Natural killer cell (primary cell): ENCODE measurements at regions not wholly inside any gene's neighbourhood (a gene's known extent, or its start where the extent isn't known, plus 50 kb on each side); places are given as distances from the start of the nearest gene placed in this dataset.

Experiments used
- ATAC-seq, 3 donors: fragments of 150-1000 bp in 2 of 3; fragments of 200-7000 bp in 1 of 3; cut with Tn5 transposase; 1 replicate in 1 of 3; 2 replicates in 2 of 3; pipeline ENCODE4 v1.10.0; 2021; ENCODE audit warnings: mild to moderate bottlenecking in 2 of 3, moderate library complexity in 2 of 3
- DNase-seq, 2 donors: peaks; one replicate each; pipeline versions ENCODE4 v3.0.0 to v3.0.0-alpha.2; 2013 to 2021; ENCODE audit warnings: mixed read lengths in 1 of 2
- H3K27ac ChIP-seq: one replicate; pipeline ENCODE4 v1.5.1; 2013; ENCODE audit warnings: mild to moderate bottlenecking, low read length
- H3K27me3 ChIP-seq: one replicate; pipeline ENCODE4 v1.6.1; 2013; ENCODE audit warnings: low read length; ENCODE audit not compliant: control insufficient read depth, insufficient read depth
- H3K36me3 ChIP-seq: one replicate; pipeline ENCODE4 v1.6.1; 2013; ENCODE audit warnings: low read length; ENCODE audit not compliant: control insufficient read depth, insufficient read depth
- H3K4me1 ChIP-seq: one replicate; pipeline ENCODE4 v1.6.1; 2013; ENCODE audit warnings: low read length; ENCODE audit not compliant: control insufficient read depth, insufficient read depth
- H3K4me3 ChIP-seq: one replicate; pipeline ENCODE4 v1.5.1; 2013; ENCODE audit warnings: low read length
- H3K9me3 ChIP-seq: one replicate; pipeline ENCODE4 v1.6.1; 2013; ENCODE audit warnings: low read length; ENCODE audit not compliant: control insufficient read depth, insufficient read depth
- H3K27ac Mint-ChIP-seq, 2 donors: one replicate each; pipeline ENCODE4 v1.8.0; 2022; ENCODE audit warnings: mild to moderate bottlenecking in 2 of 2, mixed read lengths in 2 of 2, moderate library complexity in 1 of 2
- H3K27me3 Mint-ChIP-seq, 2 donors: one replicate each; pipeline ENCODE4 v1.8.0; 2022; ENCODE audit warnings: low read depth in 2 of 2, mixed read lengths in 2 of 2
- H3K36me3 Mint-ChIP-seq: one replicate; pipeline ENCODE4 v1.8.0; 2022; ENCODE audit warnings: mixed read lengths
- H3K4me1 Mint-ChIP-seq, 2 donors: one replicate each; pipeline ENCODE4 v1.8.0; 2022; ENCODE audit warnings: mixed read lengths in 2 of 2
- H3K4me3 Mint-ChIP-seq: one replicate; pipeline ENCODE4 v1.8.0; 2022; ENCODE audit warnings: mild to moderate bottlenecking, moderate library complexity, mixed read lengths
- H3K9me3 Mint-ChIP-seq, 2 donors: one replicate each; pipeline ENCODE4 v1.8.0; 2022; ENCODE audit warnings: mixed read lengths in 2 of 2
- WGBS: methylation state at CpG from one replicate; pipeline ENCODE4 v1.1.7; 2013; ENCODE audit warnings: missing lambda C conversion rate; ENCODE audit not compliant: insufficient coverage; 5-methylcytosine and 5-hydroxymethylcytosine counted together
- intact Hi-C: fragments of 100-400 bp; cut with micrococcal nuclease; formaldehyde crosslinking; loops from one replicate; pipeline ENCODE4 v1.14.2; 2022
- TF ChIP-seq, protein P1 (sequence below): fragments of 200-600 bp; IDR thresholded peaks from one replicate; pipeline ENCODE4 v1.8.0; 2022; ENCODE audit warnings: antibody characterized with exemption

- DNase-seq: no peak
Observed at GRCh38 chr3:187957165-187957581, 196.8 kb upstream of the LPP start.

GRCh38 chr3:187957582-187957981 is 196.4 kb upstream of the LPP start:
- DNase-seq: no peak
- intact Hi-C loops: no loop called here

More at GRCh38 chr3:187957165-187957581, 196.8 kb upstream of the LPP start:
- no peak overlapping the region for H3K27ac Mint-ChIP-seq
- TF ChIP-seq, protein P1, sequence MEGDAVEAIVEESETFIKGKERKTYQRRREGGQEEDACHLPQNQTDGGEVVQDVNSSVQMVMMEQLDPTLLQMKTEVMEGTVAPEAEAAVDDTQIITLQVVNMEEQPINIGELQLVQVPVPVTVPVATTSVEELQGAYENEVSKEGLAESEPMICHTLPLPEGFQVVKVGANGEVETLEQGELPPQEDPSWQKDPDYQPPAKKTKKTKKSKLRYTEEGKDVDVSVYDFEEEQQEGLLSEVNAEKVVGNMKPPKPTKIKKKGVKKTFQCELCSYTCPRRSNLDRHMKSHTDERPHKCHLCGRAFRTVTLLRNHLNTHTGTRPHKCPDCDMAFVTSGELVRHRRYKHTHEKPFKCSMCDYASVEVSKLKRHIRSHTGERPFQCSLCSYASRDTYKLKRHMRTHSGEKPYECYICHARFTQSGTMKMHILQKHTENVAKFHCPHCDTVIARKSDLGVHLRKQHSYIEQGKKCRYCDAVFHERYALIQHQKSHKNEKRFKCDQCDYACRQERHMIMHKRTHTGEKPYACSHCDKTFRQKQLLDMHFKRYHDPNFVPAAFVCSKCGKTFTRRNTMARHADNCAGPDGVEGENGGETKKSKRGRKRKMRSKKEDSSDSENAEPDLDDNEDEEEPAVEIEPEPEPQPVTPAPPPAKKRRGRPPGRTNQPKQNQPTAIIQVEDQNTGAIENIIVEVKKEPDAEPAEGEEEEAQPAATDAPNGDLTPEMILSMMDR: no peak
- H3K27me3 Mint-ChIP-seq: no peaks in the 10 kb centered on the region
- no peaks in the 10 kb centered on the region for H3K36me3 Mint-ChIP-seq
- WGBS: 79% methylated on average over 4 of the region's 5 CpGs
- H3K36me3 ChIP-seq: no peaks in the 10 kb centered on the region
- H3K4me3 Mint-ChIP-seq: no peak overlapping the region
- H3K9me3 Mint-ChIP-seq: no peaks in the 10 kb centered on the region
- intact Hi-C loops: no loop called here
- H3K27ac ChIP-seq: no peak overlapping the region
- H3K4me3 ChIP-seq: no peak overlapping the region
- ATAC-seq: no peak
- peaks cover 61 to 67% of the 10 kb centered on the region in 2 donors for H3K4me1 Mint-ChIP-seq
- no peaks in the 10 kb centered on the region for H3K9me3 ChIP-seq
- no peaks in the 10 kb centered on the region for H3K27me3 ChIP-seq
- peaks cover 33% of the 10 kb centered on the region for H3K4me1 ChIP-seq

DNA sequence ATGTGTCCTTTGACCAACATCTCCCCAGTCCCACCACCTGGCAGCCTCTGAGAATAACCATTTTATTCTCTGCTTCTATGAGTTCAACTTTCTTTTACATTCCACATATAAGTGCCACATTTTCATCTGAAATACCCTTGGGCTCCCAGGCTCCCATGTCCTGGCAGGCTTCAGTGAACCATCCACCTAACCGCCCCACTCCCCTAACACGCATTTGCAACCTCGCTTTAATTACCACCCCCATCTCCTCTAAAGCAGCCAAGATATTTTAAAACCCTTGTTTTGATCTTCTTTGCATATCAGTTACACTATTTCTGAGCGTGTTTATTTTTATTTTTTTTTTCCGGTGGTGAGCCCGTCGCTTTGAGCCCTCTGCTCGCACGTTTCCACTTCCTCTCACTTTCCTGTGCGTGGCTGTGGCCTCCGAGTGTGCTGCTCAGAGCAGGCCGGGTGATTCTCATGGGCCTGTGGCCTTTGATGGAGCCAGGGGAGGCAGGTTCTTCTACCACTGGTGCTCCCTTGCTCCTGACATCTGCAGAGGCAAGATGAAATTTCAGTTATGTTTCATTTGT is 195.4 kb upstream of the LPP start:
- Histone ChIP-seq H3K27me3 (no peaks in the 10 kb centered on the region), H3K9me3 (no peaks in the 10 kb centered on the region), H3K36me3 (no peaks in the 10 kb centered on the region), H3K27ac (peak overlapping the region; percentile 67), H3K4me1 (peaks cover 31% of the 10 kb centered on the region), H3K4me3 (no peak overlapping the region)
- H3K4me1 Mint-ChIP-seq: peaks cover 47 to 54% of the 10 kb centered on the region in 2 donors
- no peaks in the 10 kb centered on the region for H3K9me3 Mint-ChIP-seq
- H3K27me3 Mint-ChIP-seq: no peaks in the 10 kb centered on the region
- peak overlapping the region; percentile 88 to 92 for H3K27ac Mint-ChIP-seq
- intact Hi-C loops: no loop called here
- ATAC-seq: peak; percentile 87 to 97 (median 94)
- H3K36me3 Mint-ChIP-seq: no peaks in the 10 kb centered on the region
- DNase-seq: peak; percentile 39 to 76
- TF ChIP-seq, protein P1: no peak
- WGBS: 3% methylated on average over 12 of the region's 12 CpGs
- peak overlapping the region; percentile 88 for H3K4me3 Mint-ChIP-seq

More at GRCh38 chr3:187957582-187957981, 196.4 kb upstream of the LPP start:
- no peaks in the 10 kb centered on the region for H3K27me3 Mint-ChIP-seq
- no peaks in the 10 kb centered on the region for H3K9me3 ChIP-seq
- H3K27me3 ChIP-seq: no peaks in the 10 kb centered on the region
- H3K27ac ChIP-seq: no peak overlapping the region
- no peaks in the 10 kb centered on the region for H3K36me3 ChIP-seq
- H3K4me1 ChIP-seq: peaks cover 31% of the 10 kb centered on the region
- H3K4me3 Mint-ChIP-seq: no peak overlapping the region
- no peaks in the 10 kb centered on the region for H3K9me3 Mint-ChIP-seq
- peaks cover 57 to 64% of the 10 kb centered on the region in 2 donors for H3K4me1 Mint-ChIP-seq
- H3K27ac Mint-ChIP-seq: no peak overlapping the region
- TF ChIP-seq, protein P1: no peak
- no peaks in the 10 kb centered on the region for H3K36me3 Mint-ChIP-seq
- no peak for ATAC-seq
- no peak overlapping the region for H3K4me3 ChIP-seq

GRCh38 chr3:187960820-187961219 is 193.1 kb upstream of the LPP start:
- WGBS: 96% methylated on average over 2 of the region's 2 CpGs
- H3K27ac Mint-ChIP-seq: no peak overlapping the region
- Histone ChIP-seq H3K9me3 (no peaks in the 10 kb centered on the region), H3K4me3 (no peak overlapping the region), H3K36me3 (no peaks in the 10 kb centered on the region), H3K27ac (no peak overlapping the region), H3K27me3 (no peaks in the 10 kb centered on the region), H3K4me1 (peaks cover 25% of the 10 kb centered on the region)
- no peaks in the 10 kb centered on the region for H3K9me3 Mint-ChIP-seq
- no peak for ATAC-seq
- peaks cover 25 to 34% of the 10 kb centered on the region in 2 donors for H3K4me1 Mint-ChIP-seq
- TF ChIP-seq, protein P1: no peak
- no peaks in the 10 kb centered on the region for H3K36me3 Mint-ChIP-seq
- DNase-seq: no peak
- H3K27me3 Mint-ChIP-seq: no peaks in the 10 kb centered on the region
- no peak overlapping the region for H3K4me3 Mint-ChIP-seq
- intact Hi-C loops: no loop called here
